ENCODE measurements at regions not wholly inside any gene's neighbourhood (a gene's known extent, or its start where the extent isn't known, plus 50 kb on each side); places are given as distances from the start of the nearest gene placed in this dataset.

- no peak for TF ChIP-seq EZH2 (IDR thresholded peaks at IDR 0.05; ENCODE audit: borderline replicate concordance, low read length)
- TF ChIP-seq, protein P1, sequence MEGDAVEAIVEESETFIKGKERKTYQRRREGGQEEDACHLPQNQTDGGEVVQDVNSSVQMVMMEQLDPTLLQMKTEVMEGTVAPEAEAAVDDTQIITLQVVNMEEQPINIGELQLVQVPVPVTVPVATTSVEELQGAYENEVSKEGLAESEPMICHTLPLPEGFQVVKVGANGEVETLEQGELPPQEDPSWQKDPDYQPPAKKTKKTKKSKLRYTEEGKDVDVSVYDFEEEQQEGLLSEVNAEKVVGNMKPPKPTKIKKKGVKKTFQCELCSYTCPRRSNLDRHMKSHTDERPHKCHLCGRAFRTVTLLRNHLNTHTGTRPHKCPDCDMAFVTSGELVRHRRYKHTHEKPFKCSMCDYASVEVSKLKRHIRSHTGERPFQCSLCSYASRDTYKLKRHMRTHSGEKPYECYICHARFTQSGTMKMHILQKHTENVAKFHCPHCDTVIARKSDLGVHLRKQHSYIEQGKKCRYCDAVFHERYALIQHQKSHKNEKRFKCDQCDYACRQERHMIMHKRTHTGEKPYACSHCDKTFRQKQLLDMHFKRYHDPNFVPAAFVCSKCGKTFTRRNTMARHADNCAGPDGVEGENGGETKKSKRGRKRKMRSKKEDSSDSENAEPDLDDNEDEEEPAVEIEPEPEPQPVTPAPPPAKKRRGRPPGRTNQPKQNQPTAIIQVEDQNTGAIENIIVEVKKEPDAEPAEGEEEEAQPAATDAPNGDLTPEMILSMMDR (IDR thresholded peaks at IDR 0.05; ENCODE audit: low read length), result no peak
These were observed 887.1 kb downstream of the MAT2B start for GRCh38 chr5:164392531-164392930.

DNA sequence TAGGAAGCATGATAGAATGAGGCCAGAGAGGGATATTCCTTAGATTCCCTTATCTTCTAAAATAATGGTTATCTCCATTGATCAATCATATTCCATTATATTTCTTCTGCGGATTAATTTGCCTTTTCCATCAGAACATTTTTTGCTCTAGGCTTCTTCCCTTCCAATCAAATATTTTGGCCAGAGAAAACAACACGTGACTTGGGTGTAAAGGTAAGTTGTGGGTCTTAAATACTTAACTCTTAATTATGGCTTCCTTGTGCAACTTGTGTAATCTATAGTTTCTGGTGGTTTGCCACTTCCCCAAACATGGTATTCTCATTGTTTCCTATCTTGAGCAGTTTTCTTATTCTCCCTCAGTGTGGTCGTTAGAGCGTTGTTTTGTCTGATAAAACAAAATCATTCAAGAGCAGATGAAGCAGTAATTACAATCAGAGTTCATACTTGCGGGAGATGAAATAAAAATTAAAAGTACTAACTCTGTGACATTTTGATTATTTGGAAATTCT lies 889.3 kb downstream of the MAT2B start:
- H3F3A ChIP-seq (ENCODE audit: insufficient read depth, low read length), result no peaks in the 10 kb centered on the region
- TF ChIP-seq, protein P1 (IDR thresholded peaks at IDR 0.05; ENCODE audit: low read length), result no peak
- TF ChIP-seq EZH2 (IDR thresholded peaks at IDR 0.05; ENCODE audit: borderline replicate concordance, low read length), result no peak
- H3K4me3 ChIP-seq (ENCODE audit: low read depth, low read length, poor library complexity, severe bottlenecking), result no peak overlapping the region
- H3K9ac ChIP-seq (ENCODE audit: low read length), result no peak overlapping the region
- no peaks in the 10 kb centered on the region for H3K4me1 ChIP-seq (ENCODE audit: insufficient read depth, low read length, severe bottlenecking)
- no peaks in the 10 kb centered on the region for H3K36me3 ChIP-seq (ENCODE audit: insufficient read depth, low read length)
- no peak overlapping the region for H3K4me2 ChIP-seq (ENCODE audit: low read length)
- no peaks in the 10 kb centered on the region for H3K27me3 ChIP-seq (ENCODE audit: insufficient read depth, low read length)
- no peaks in the 10 kb centered on the region for H3K79me2 ChIP-seq (ENCODE audit: insufficient read depth, low read length)
- H2AFZ ChIP-seq (ENCODE audit: low read length), result no peak overlapping the region
- H3K27ac ChIP-seq (ENCODE audit: low read depth, low read length, poor library complexity, severe bottlenecking), result no peak overlapping the region
- no peaks in the 10 kb centered on the region for H3K9me2 ChIP-seq (ENCODE audit: low read depth, low read length)
- H4K20me1 ChIP-seq (ENCODE audit: insufficient read depth, low read length), result no peaks in the 10 kb centered on the region
- no peaks in the 10 kb centered on the region for H3K9me3 ChIP-seq (ENCODE audit: low read length)

More at GRCh38 chr5:164392531-164392930, 887.1 kb downstream of the MAT2B start:
- H3K4me1 ChIP-seq (ENCODE audit: insufficient read depth, low read length, severe bottlenecking), result no peaks in the 10 kb centered on the region
- H3F3A ChIP-seq (ENCODE audit: insufficient read depth, low read length), result no peaks in the 10 kb centered on the region
- H3K4me3 ChIP-seq (ENCODE audit: low read depth, low read length, poor library complexity, severe bottlenecking), result no peak overlapping the region
- H3K9me3 ChIP-seq (ENCODE audit: low read length), result no peaks in the 10 kb centered on the region
- H4K20me1 ChIP-seq (ENCODE audit: insufficient read depth, low read length), result no peaks in the 10 kb centered on the region
- no peaks in the 10 kb centered on the region for H3K27me3 ChIP-seq (ENCODE audit: insufficient read depth, low read length)
- H3K4me2 ChIP-seq (ENCODE audit: low read length), result no peak overlapping the region
- H3K27ac ChIP-seq (ENCODE audit: low read depth, low read length, poor library complexity, severe bottlenecking), result no peak overlapping the region
- H2AFZ ChIP-seq (ENCODE audit: low read length), result no peak overlapping the region
- no peaks in the 10 kb centered on the region for H3K79me2 ChIP-seq (ENCODE audit: insufficient read depth, low read length)
- H3K9me2 ChIP-seq (ENCODE audit: low read depth, low read length), result no peaks in the 10 kb centered on the region
- H3K9ac ChIP-seq (ENCODE audit: low read length), result no peak overlapping the region
- H3K36me3 ChIP-seq (ENCODE audit: insufficient read depth, low read length), result no peaks in the 10 kb centered on the region

- Histone ChIP-seq H3K36me3 (ENCODE audit: insufficient read depth, low read length) (no peaks in the 10 kb centered on the region), H3K9me2 (ENCODE audit: low read depth, low read length) (no peaks in the 10 kb centered on the region), H3K27ac (ENCODE audit: low read depth, low read length, poor library complexity, severe bottlenecking) (no peak overlapping the region), H4K20me1 (ENCODE audit: insufficient read depth, low read length) (no peaks in the 10 kb centered on the region), H3F3A (ENCODE audit: insufficient read depth, low read length) (no peaks in the 10 kb centered on the region), H3K9me3 (ENCODE audit: low read length) (no peaks in the 10 kb centered on the region), H3K27me3 (ENCODE audit: insufficient read depth, low read length) (no peaks in the 10 kb centered on the region), H2AFZ (ENCODE audit: low read length) (no peak overlapping the region), H3K4me3 (ENCODE audit: low read depth, low read length, poor library complexity, severe bottlenecking) (no peak overlapping the region), H3K4me1 (ENCODE audit: insufficient read depth, low read length, severe bottlenecking) (no peaks in the 10 kb centered on the region), H3K4me2 (ENCODE audit: low read length) (no peak overlapping the region), H3K79me2 (ENCODE audit: insufficient read depth, low read length) (no peaks in the 10 kb centered on the region), H3K9ac (ENCODE audit: low read length) (no peak overlapping the region)
- TF ChIP-seq EZH2 (IDR thresholded peaks at IDR 0.05; ENCODE audit: borderline replicate concordance, low read length), result no peak
- TF ChIP-seq, protein P1 (IDR thresholded peaks at IDR 0.05; ENCODE audit: low read length), result no peak
These were observed 907.1 kb downstream of the MAT2B start for GRCh38 chr5:164412531-164412930.
